Esophagus squamous epithelium (tissue), 5 donors: ENCODE measurements at regions not wholly inside any gene's neighbourhood (a gene's known extent, or its start where the extent isn't known, plus 50 kb on each side); places are given as distances from the start of the nearest gene placed in this dataset.

Source experiments
- DNase-seq: peaks from one replicate; lab custom pipeline; 2025; lab: John Stamatoyannopoulos, UW
- H3K27ac ChIP-seq, 4 donors: fragments of 200-600 bp; sonication (generic); one replicate each; pipeline ENCODE4 v1.5.1; 2016 to 2019; ENCODE audit warnings: mild to moderate bottlenecking in 1 of 4
- H3K27me3 ChIP-seq, 4 donors: fragments of 200-600 bp; sonication (generic); 1 replicate in 3 of 4; 2 replicates in 1 of 4; pipeline versions ENCODE4 v1.5.1 to v1.6.0; 2017 to 2021; ENCODE audit warnings: antibody characterized with exemption in 1 of 4
- H3K36me3 ChIP-seq, 3 donors: fragments of 200-600 bp; sonication (generic); one replicate each; pipeline ENCODE4 v1.5.1; 2016 to 2019
- H3K4me1 ChIP-seq, 3 donors: fragments of 200-600 bp; sonication (generic); one replicate each; pipeline ENCODE4 v1.5.1; 2017 to 2019
- H3K4me3 ChIP-seq, 4 donors: fragments of 200-600 bp; sonication (generic); 1 replicate in 3 of 4; 2 replicates in 1 of 4; pipeline ENCODE4 v1.5.1; 2016 to 2019; ENCODE audit warnings: mild to moderate bottlenecking in 2 of 4, moderate library complexity in 1 of 4
- H3K9me3 ChIP-seq, 3 donors: fragments of 200-600 bp; sonication (generic); one replicate each; pipeline ENCODE4 v1.5.1; 2016 to 2019
- CTCF ChIP-seq, 6 experiments: fragments of 450-650 bp in 4 of 6; fragments of 200-600 bp in 2 of 6; sonication (generic) in 2 of 6; IDR thresholded peaks; one replicate each; pipeline ENCODE4 v1.5.1; 2016 to 2019; ENCODE audit warnings: antibody characterized with exemption in 6 of 6, mild to moderate bottlenecking in 4 of 6, moderate library complexity in 4 of 6
- POLR2A ChIP-seq, 4 donors: fragments of 450-650 bp; IDR thresholded peaks; one replicate each; pipeline ENCODE4 v1.6.1; 2017; ENCODE audit warnings: antibody characterized with exemption in 4 of 4, mild to moderate bottlenecking in 4 of 4, moderate library complexity in 3 of 4
- WGBS, 2 donors: methylation state at CpG; one replicate each; pipeline ENCODE4 v1.1.5; 2018; 5-methylcytosine and 5-hydroxymethylcytosine counted together
- intact Hi-C: fragments of 100-400 bp; cut with DNase I; formaldehyde crosslinking; loops from one replicate; pipeline ENCODE4 v1.15.0; 2022
- donor health status: DM: yes; HTN: yes; CAD: no.

GRCh38 chr17:77328823-77329740 lies 188.3 kb downstream of the SEC14L1 start:
- Histone ChIP-seq H3K36me3 (no peaks in the 10 kb centered on the region), H3K27ac (peak overlapping the region in 1 of 4 donors; percentile 17), H3K4me3 (no peak overlapping the region), H3K9me3 (no peaks in the 10 kb centered on the region), H3K4me1 (peaks cover 33 to 94% (median 53%) of the 10 kb centered on the region in 3 donors), H3K27me3 (no peaks in the 10 kb centered on the region)
- DNase-seq: no peak
- WGBS, 2 donors: 53 to 59% methylated on average over 6 to 7 of the region's 15 CpGs
- intact Hi-C loops: no loop called here
- no peak for TF ChIP-seq POLR2A (IDR thresholded peaks at IDR 0.05)
- no peak for TF ChIP-seq CTCF (IDR thresholded peaks at IDR 0.05)

DNA sequence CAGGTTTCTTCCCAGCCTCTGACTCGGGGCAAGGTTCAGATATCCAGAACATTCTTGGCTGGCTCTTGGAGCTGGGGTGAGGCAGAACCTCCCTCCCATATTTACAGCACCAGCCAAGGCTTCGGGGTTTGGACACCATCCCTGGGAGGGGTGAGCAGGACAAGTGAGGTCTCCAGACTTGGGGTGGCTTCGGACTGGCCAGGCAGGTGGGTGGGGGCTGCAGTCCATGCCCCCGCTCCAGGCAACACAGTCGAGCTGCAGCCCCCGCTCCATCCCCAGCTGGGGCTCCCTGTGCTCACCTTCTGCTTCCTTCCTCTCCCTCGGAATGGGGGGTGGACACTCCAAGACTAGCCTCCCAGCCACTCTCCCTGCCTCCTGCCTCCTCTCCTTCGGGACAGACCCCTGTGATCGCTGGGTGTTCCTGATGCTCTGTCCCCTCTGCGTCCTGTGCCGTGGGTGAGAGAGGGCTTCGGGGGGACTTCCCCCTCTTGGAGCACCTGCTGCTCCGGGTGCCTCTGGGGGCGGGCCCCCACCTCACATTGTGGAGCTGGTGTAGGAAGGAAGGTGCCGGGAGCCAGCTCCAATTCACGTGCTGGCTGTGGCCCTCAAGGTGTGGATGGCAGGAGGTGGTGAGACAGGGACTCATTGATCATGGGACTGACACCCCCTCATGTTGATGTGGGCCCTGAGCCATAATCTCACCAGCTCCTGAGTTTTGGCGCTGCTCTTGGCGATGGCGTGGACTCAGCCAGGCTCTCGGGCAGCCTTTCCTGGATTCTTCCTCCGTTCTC lies 189.2 kb downstream of the SEC14L1 start:
- no peaks in the 10 kb centered on the region for H3K27me3 ChIP-seq
- no peak for DNase-seq
- TF ChIP-seq POLR2A (IDR thresholded peaks at IDR 0.05) (no peak), CTCF (IDR thresholded peaks at IDR 0.05) (no peak)
- peaks cover 24 to 86% (median 46%) of the 10 kb centered on the region in 3 donors for H3K4me1 ChIP-seq
- no peak overlapping the region for H3K27ac ChIP-seq
- no peak overlapping the region for H3K4me3 ChIP-seq
- H3K36me3 ChIP-seq: no peaks in the 10 kb centered on the region
- 70 to 80% methylated on average over 3 to 8 of the region's 21 CpGs for WGBS, 2 donors
- H3K9me3 ChIP-seq: no peaks in the 10 kb centered on the region
- intact Hi-C loops: loop anchor here (2.0 to 5.0 kb wide), 2 partner anchors 97 to 165 kb away; no protein-coding TSS in a partner anchor

GRCh38 chr17:77330602-77331081 lies 189.9 kb downstream of the SEC14L1 start:
- 74 to 83% methylated on average over 5 to 9 of the region's 10 CpGs for WGBS, 2 donors
- no peak for TF ChIP-seq POLR2A (IDR thresholded peaks at IDR 0.05)
- no peak for TF ChIP-seq CTCF (IDR thresholded peaks at IDR 0.05)

GRCh38 chr17:77331301-77331864 lies 190.6 kb downstream of the SEC14L1 start:
- Histone ChIP-seq H3K36me3 (no peaks in the 10 kb centered on the region), H3K9me3 (no peaks in the 10 kb centered on the region), H3K4me3 (peak overlapping the region in 3 of 4 donors; percentile 21 to 38 (median 29)), H3K27me3 (no peaks in the 10 kb centered on the region), H3K27ac (peak overlapping the region; percentile 22 to 83 (median 64)), H3K4me1 (peaks cover 11 to 71% (median 35%) of the 10 kb centered on the region in 3 donors)
- peak; percentile 94 to 99 (median 97) for TF ChIP-seq CTCF (IDR thresholded peaks at IDR 0.05)
- TF ChIP-seq POLR2A (IDR thresholded peaks at IDR 0.05): no peak
- WGBS, 2 donors: 11 to 17% methylated on average over 13 to 16 of the region's 23 CpGs
- intact Hi-C loops: loop anchor here (2.0 to 5.0 kb wide), 2 partner anchors 96 to 163 kb away; no protein-coding TSS in a partner anchor
- DNase-seq: peak; percentile 64

More at GRCh38 chr17:77330602-77331081, 189.9 kb downstream of the SEC14L1 start:
- no peak overlapping the region for H3K4me3 ChIP-seq
- no peak for DNase-seq
- H3K4me1 ChIP-seq: peaks cover 18 to 79% (median 42%) of the 10 kb centered on the region in 3 donors
- H3K36me3 ChIP-seq: no peaks in the 10 kb centered on the region
- H3K27me3 ChIP-seq: no peaks in the 10 kb centered on the region
- no peaks in the 10 kb centered on the region for H3K9me3 ChIP-seq
- no peak overlapping the region for H3K27ac ChIP-seq
- intact Hi-C loops: loop anchor here (2.0 to 5.0 kb wide), 2 partner anchors 97 to 164 kb away; no protein-coding TSS in a partner anchor
